Posterior cingulate gyrus (tissue), 11 donors: ENCODE measurements at regions not wholly inside any gene's neighbourhood (a gene's known extent, or its start where the extent isn't known, plus 50 kb on each side); places are given as distances from the start of the nearest gene placed in this dataset.

Experiments
- DNase-seq, 10 donors: peaks; one replicate each; pipeline versions ENCODE4 v3.0.0 to v3.0.0-alpha.2; 2020 to 2021; ENCODE audit warnings: mixed read lengths in 3 of 10
- intact Hi-C: fragments of 100-400 bp; cut with DNase I; formaldehyde crosslinking; loops from one replicate; pipeline ENCODE4 v1.15.1; 2023

DNA sequence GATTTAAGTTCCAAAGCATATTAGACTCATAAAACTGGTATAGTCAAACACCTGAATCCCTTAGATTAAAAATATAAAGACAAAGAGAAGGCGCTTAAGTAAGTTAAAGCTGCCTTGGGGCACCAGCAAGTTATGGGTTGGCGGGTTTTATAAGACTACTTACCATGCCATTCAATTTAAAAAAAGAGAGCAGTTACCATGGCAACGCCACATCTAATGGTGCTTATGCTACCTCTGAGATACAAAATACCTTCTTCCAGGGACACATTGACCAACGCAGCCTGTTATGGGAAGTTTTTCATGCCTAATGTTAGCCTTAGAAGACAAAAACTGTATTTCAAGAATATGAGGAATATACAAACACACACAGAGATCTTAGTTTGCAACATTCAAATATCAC is 713.6 kb downstream of the RNF144B start:
- DNase-seq = no peak
- intact Hi-C loops = no loop called here

GRCh38 chr6:19102936-19103335 is 715.8 kb downstream of the RNF144B start:
- intact Hi-C loops = no loop called here
- no peak for DNase-seq

GRCh38 chr6:19107468-19107867 is 720.3 kb downstream of the RNF144B start:
- intact Hi-C loops = no loop called here
- no peak for DNase-seq

GRCh38 chr6:19121521-19121920 is 715.6 kb upstream of the ID4 start:
- intact Hi-C loops = no loop called here
- no peak for DNase-seq

DNA sequence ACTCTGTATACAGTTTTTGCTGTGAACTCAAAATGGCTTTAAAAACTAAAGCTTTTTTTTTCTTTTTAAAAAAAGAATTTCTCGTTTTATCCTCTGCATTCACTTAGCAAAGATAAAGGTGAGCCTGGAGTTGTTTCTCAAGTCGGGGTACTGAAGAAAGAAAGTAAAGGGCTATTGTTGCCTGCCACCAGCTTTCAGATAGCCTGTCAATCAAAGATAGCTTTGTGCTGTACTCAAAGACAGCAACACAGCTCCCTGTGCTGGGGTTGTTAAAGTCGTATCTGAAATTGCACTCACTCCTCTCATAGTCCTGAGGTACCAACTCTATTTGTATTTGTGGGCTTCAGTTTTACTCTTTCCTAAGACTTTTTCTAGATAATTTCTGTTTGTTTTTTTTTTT is 710.1 kb upstream of the ID4 start:
- no peak for DNase-seq
- intact Hi-C loops = no loop called here

GRCh38 chr6:19128701-19129100 is 708.5 kb upstream of the ID4 start:
- DNase-seq = no peak
- intact Hi-C loops = no loop called here

DNA sequence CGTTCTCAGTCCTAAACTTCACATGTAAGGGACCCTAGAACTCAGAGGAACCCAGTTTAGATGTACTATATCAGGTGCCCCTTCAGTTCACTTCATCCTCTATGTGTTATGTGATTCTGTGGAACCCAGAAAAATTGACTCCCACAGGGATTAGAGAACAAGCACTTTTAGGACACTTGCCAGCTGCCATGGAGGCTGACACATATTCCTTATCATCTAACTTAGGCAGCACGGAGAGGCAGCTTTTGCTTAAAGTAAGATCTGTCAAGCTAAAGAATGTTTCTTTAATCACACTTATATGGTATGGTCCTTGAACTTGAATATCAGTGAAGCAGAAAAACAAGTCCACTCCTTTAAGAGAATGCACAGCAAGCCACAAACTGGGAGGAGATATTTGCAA is 701.5 kb upstream of the ID4 start:
- intact Hi-C loops = no loop called here
- no peak for DNase-seq

GRCh38 chr6:19137505-19137904 is 699.7 kb upstream of the ID4 start:
- intact Hi-C loops = no loop called here
- DNase-seq = no peak

DNA sequence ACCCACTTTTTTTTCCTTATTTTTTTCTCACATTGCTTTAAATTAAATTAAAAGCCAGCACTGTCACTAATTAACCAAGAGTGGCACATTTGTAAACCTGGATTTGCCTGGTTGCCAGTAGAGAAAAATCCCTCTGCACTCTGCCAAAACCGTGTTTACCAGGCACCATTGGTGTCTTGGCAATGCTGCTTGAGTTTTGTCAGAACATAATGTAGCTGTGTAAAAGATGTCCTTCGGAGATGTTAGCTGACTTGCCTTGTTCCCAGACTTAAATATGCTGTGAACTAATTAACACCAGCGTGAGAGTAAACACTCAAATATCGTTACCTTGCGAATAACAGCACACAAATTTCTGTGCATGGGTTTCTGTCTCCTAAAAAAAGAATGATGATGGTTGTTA is 694.9 kb upstream of the ID4 start:
- intact Hi-C loops = no loop called here
- peak in 2 of 10 donors; percentile 2 to 55 for DNase-seq

DNA sequence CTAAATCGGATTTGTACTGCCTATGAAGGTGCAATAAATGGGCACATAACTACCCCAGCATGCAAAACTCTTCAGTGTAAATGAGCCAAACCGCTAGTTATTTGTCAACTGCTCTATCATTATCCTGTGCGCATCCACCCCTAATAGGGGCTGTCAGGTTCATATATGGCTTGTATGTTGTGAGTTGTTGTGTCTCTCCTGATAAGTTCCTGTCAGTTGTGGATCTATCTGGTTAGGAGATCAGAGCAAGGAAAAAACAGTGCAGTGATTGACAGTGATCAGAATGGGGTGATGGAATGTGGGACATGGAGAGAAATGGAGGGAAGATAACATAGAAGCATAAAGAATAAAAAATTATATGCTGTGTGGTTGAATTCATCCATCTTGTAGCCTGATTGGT is 686.9 kb upstream of the ID4 start:
- no peak for DNase-seq
- intact Hi-C loops = no loop called here

DNA sequence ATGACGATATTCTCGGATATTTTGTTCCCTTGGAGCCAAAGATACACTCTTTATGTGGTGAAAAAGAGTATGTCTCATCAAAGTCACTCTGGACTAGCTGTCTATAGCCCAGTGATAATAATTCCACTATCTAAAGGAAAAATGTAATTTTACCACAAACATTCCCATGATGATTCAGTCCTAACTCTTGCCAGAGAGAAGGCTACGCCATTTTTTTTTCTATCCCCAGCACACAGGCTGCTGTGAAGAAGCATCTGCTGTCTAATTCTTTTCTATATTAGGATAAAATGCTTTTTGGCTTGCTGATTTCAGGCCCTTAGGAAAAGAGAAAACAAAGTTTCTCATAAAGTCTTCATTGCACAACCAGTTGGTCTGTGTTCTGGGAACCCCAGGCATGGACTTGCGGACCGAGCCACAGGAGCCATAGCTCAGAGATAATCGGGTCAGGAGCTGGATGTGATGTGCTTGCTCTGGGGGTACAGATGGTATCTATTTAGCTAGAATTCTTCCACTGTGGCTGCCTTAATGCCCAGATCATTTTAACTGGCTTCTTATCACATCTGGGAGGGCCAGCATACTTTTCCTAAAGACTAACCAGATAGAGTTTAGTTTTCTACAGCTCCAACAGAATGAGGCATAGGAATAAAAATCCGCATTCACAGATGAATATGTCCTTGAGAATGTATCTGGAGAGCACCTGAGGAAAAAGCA is 683.7 kb upstream of the ID4 start:
- intact Hi-C loops = no loop called here
- DNase-seq = peak in 1 of 10 donors; percentile 33

DNA sequence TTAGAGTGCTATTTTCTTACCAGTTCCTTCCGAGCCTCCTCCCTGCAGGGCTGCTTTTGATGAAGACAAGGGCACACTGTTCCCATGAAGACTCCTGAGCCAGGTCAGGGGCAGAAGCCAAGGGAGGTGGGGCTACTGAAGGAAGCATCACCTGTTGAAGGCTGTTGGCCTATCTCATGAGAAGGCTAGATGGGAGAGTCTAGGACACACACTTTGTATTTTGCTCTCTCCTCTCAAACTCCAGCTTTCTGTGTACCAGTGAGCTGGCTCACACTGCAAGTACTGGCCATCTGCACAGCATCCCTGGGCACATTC is 683.2 kb upstream of the ID4 start:
- DNase-seq = peak in 1 of 10 donors; percentile 26
- intact Hi-C loops = no loop called here

- DNase-seq = no peak
- intact Hi-C loops = no loop called here
Measured at GRCh38 chr6:19156443-19156842, 680.7 kb upstream of the ID4 start.

DNA sequence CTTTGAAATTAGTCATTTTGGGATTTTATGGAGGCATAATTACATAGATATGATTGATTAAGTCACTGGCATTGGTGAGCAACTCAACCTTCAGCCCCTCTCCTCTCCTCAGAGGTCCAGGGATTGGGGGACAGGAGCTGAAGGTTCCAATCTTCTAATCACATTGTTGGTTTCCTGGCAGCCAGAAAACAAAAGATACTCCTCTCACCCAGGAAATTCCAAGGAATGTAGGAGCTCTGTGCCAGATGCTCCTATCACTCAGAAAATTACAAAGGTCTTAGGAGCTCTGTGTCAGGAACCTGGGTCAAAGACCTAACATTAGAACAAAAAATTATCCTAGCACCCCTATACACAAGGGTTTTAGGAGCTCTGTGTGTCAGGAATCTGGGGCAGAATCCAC is 679.7 kb upstream of the ID4 start:
- intact Hi-C loops = no loop called here

GRCh38 chr6:19158586-19158985 is 678.6 kb upstream of the ID4 start:
- no peak for DNase-seq
- intact Hi-C loops = no loop called here

More for the DNA sequence above, 679.7 kb upstream of the ID4 start:
- no peak for DNase-seq

GRCh38 chr6:19159089-19159488 is 678.1 kb upstream of the ID4 start:
- no peak for DNase-seq
- intact Hi-C loops = no loop called here

GRCh38 chr6:19159561-19159960 is 677.6 kb upstream of the ID4 start:
- intact Hi-C loops = no loop called here
- no peak for DNase-seq

DNA sequence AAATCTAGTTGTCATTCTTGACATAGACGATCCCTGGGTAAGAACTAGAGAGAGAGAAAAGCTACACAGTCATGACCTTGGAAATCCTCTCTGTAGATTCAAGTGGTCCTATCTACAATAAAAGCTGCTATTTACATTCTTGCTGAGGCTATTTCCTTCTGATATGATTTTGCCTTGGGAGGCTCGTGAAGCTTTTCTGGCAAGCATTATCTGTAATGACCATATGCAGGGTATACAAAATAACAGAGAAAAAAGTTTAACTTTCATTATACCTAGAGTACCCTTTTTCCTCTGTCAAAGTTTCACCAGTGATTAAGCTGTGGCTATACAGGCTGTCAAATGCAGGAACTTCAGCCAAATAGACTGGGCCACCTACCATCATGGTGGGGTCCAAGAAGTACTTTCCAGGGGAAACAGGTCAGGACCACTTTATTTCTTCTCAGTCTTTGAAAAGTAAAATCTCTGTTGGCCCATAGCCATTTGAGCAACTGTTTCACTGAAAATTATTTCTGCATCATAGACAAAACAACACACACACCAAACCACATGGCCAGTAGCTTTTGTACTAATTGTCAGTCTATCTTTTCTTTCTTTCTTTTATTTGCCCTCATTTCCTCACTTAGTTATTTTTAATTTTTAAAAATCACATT is 677.0 kb upstream of the ID4 start:
- DNase-seq = no peak
- intact Hi-C loops = no loop called here

GRCh38 chr6:19167251-19167650 is 669.9 kb upstream of the ID4 start:
- intact Hi-C loops = no loop called here
- DNase-seq = no peak

DNA sequence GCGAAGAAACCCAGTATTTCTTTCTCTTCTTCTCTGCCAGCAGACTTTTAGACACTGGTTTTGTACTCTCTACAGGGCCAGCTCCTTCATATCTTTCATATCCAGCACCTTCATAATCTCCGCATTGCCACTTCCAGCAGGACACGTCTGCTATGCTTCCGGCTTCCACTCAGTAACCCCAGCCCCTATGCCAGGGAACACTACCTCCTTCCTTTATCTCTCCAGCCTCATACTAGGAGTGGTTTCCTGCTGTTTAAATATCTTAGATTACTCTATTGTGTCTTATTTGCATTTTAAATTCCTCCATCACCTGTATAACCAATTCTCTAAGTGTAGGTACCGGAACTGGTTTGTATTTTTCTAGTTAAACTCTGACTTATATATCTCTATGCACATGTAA is 667.8 kb upstream of the ID4 start:
- intact Hi-C loops = no loop called here
- DNase-seq = no peak

GRCh38 chr6:19175023-19175422 is 662.1 kb upstream of the ID4 start:
- no peak for DNase-seq
- intact Hi-C loops = no loop called here

GRCh38 chr6:19180348-19181072 is 656.7 kb upstream of the ID4 start:
- intact Hi-C loops = no loop called here

More at GRCh38 chr6:19180348-19181072, 656.7 kb upstream of the ID4 start:
- DNase-seq = peak in 3 of 10 donors; percentile 16 to 73 (median 28)
